Peyer's patch (tissue), 4 donors: ENCODE measurements at regions not wholly inside any gene's neighbourhood (a gene's known extent, or its start where the extent isn't known, plus 50 kb on each side); places are given as distances from the start of the nearest gene placed in this dataset.

ENCODE experiments used
- CTCF ChIP-seq, 6 experiments: fragments of 450-650 bp in 4 of 6; fragments of 200-600 bp in 2 of 6; sonication (generic) in 1 of 6; IDR thresholded peaks; one replicate each; pipeline ENCODE4 v1.5.1; 2017 to 2019; ENCODE audit warnings: antibody characterized with exemption in 6 of 6, mild to moderate bottlenecking in 3 of 6, moderate library complexity in 1 of 6
- POLR2A ChIP-seq, 2 donors: fragments of 450-650 bp; IDR thresholded peaks; one replicate each; pipeline ENCODE4 v1.5.1; 2017; ENCODE audit warnings: antibody characterized with exemption in 2 of 2, mild to moderate bottlenecking in 2 of 2, moderate library complexity in 2 of 2

- no peak for TF ChIP-seq CTCF (IDR thresholded peaks at IDR 0.05)
- no peak for TF ChIP-seq POLR2A (IDR thresholded peaks at IDR 0.05)
These were observed 1297.6 kb upstream of the ALCAM start for GRCh38 chr3:104069114-104069513.
